Ascending aorta (tissue), 2 donors: ENCODE measurements at regions not wholly inside any gene's neighbourhood (a gene's known extent, or its start where the extent isn't known, plus 50 kb on each side); places are given as distances from the start of the nearest gene placed in this dataset.

Experiments
- DNase-seq, 2 donors: peaks; one replicate each; pipeline ENCODE4 v3.0.0-alpha.2; 2019; ENCODE audit warnings: low spot score in 2 of 2
- H3K27ac ChIP-seq, 2 donors: fragments of 200-600 bp; sonication (generic); one replicate each; pipeline ENCODE4 v1.5.1; 2016 to 2017; ENCODE audit warnings: mild to moderate bottlenecking in 1 of 2
- H3K27me3 ChIP-seq: fragments of 200-600 bp; sonication (generic); one replicate; pipeline ENCODE4 v1.5.1; 2017
- H3K36me3 ChIP-seq, 2 donors: fragments of 200-600 bp; sonication (generic); one replicate each; pipeline ENCODE4 v1.5.1; 2016
- H3K4me1 ChIP-seq, 2 donors: fragments of 200-600 bp; sonication (generic); one replicate each; pipeline ENCODE4 v1.5.1; 2016 to 2017; ENCODE audit warnings: mild to moderate bottlenecking in 1 of 2
- H3K4me3 ChIP-seq, 2 donors: fragments of 200-600 bp; sonication (generic); one replicate each; pipeline ENCODE4 v1.5.1; 2016 to 2017; ENCODE audit warnings: mild to moderate bottlenecking in 1 of 2
- H3K9me3 ChIP-seq, 2 donors: fragments of 200-600 bp; sonication (generic); one replicate each; pipeline ENCODE4 v1.5.1; 2016
- intact Hi-C: fragments of 100-400 bp; cut with DNase I; formaldehyde crosslinking; loops from one replicate; pipeline ENCODE4 v1.15.1; 2023
- TF ChIP-seq, protein P1 (sequence below), 3 experiments: fragments of 200-600 bp in 2 of 3; fragments of 450-650 bp in 1 of 3; sonication (generic) in 2 of 3; IDR thresholded peaks; one replicate each; pipeline ENCODE4 v1.5.1; 2016 to 2019; ENCODE audit warnings: antibody characterized with exemption in 3 of 3, mild to moderate bottlenecking in 1 of 3, moderate library complexity in 1 of 3

DNA sequence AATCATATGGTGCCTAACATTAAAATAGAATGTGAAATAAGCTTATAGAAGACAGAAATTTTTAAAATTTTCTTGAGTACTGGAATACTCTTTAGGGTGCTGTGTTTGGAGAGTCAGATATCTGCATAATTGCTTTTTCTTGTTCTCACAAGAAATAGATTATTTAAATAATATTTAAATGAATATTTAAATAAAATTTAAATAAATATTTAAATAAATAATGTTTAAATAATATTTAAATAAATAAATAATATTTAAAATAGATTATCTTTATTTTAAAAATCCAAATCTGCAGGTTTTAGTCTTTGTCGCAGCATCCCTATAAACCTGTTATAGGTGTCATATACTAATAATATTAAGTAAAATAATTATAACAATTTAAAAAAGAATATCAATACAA, 1589.4 kb downstream of the MAT2B start:
- DNase-seq, result no peak
- Histone ChIP-seq H3K4me1 (no peaks in the 10 kb centered on the region), H3K9me3 (no peaks in the 10 kb centered on the region), H3K4me3 (no peak overlapping the region), H3K27me3 (no peaks in the 10 kb centered on the region), H3K36me3 (no peaks in the 10 kb centered on the region), H3K27ac (no peak overlapping the region)
- TF ChIP-seq, protein P1, sequence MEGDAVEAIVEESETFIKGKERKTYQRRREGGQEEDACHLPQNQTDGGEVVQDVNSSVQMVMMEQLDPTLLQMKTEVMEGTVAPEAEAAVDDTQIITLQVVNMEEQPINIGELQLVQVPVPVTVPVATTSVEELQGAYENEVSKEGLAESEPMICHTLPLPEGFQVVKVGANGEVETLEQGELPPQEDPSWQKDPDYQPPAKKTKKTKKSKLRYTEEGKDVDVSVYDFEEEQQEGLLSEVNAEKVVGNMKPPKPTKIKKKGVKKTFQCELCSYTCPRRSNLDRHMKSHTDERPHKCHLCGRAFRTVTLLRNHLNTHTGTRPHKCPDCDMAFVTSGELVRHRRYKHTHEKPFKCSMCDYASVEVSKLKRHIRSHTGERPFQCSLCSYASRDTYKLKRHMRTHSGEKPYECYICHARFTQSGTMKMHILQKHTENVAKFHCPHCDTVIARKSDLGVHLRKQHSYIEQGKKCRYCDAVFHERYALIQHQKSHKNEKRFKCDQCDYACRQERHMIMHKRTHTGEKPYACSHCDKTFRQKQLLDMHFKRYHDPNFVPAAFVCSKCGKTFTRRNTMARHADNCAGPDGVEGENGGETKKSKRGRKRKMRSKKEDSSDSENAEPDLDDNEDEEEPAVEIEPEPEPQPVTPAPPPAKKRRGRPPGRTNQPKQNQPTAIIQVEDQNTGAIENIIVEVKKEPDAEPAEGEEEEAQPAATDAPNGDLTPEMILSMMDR (IDR thresholded peaks at IDR 0.05), result no peak
- intact Hi-C loops, result no loop called here

DNA sequence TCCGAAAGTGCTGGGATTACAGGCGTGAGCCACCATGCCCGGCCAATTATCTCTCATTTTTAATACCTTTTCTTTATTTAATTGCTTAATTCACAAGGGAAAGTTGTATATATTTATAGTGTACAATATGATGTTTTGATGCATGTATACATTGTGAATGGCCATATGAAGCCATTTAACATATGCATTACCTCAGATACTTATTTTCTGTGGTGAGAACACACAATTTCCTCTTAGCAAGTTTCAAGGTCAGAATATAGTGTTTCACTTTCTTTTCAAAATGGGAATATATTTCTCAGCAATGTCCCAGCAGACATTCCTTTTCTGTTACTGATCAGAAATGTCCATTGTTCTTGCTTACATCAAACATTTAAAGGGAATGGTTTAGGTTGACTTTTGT, 1596.3 kb downstream of the MAT2B start:
- Histone ChIP-seq H3K36me3 (no peaks in the 10 kb centered on the region), H3K4me1 (no peaks in the 10 kb centered on the region), H3K27ac (no peak overlapping the region), H3K9me3 (no peaks in the 10 kb centered on the region), H3K4me3 (no peak overlapping the region), H3K27me3 (no peaks in the 10 kb centered on the region)
- TF ChIP-seq, protein P1 (IDR thresholded peaks at IDR 0.05), result no peak
- no peak for DNase-seq
- intact Hi-C loops, result no loop called here

DNA sequence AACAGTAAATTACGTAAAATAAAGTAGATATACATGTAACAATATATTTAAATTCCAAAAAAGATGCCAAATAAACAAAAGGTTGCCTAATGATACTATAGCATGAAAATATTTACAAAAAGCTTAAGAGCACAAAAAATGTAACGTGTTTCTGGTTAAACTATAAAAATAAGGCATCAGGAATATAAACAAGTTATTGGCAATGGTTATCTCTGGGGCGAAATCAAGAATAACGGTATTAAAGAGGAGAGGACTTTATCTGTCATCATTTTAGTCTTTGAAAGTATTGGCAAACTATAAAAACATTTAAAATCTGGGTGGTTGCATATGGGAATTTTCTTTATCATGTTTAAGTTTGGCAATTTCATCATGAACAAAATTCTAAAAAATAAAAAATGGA, 1599.2 kb downstream of the MAT2B start:
- Histone ChIP-seq H3K27me3 (no peaks in the 10 kb centered on the region), H3K4me1 (no peaks in the 10 kb centered on the region), H3K9me3 (no peaks in the 10 kb centered on the region), H3K27ac (no peak overlapping the region), H3K4me3 (no peak overlapping the region), H3K36me3 (no peaks in the 10 kb centered on the region)
- intact Hi-C loops, result no loop called here
- DNase-seq, result no peak
- TF ChIP-seq, protein P1 (IDR thresholded peaks at IDR 0.05), result no peak

DNA sequence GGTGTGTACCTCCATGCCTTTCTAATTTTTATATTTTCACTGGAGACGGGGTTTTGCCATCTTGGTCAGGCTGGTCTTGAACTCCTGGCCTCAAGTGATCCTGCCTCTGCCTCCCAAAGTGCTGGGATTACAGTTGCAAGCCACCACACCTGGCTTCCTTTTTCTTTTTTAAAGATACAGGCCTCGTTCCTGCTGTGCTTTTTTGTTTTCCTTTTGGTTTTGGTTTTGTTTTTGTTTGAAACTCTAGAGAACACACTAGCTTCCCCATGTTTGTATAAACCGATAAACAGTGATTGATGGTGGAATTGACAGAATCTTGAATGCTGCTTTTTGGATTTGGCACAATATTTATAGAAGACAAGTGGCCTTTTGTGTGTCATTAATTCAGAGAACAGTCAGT, 1603.4 kb downstream of the MAT2B start:
- Histone ChIP-seq H3K4me1 (no peaks in the 10 kb centered on the region), H3K27me3 (no peaks in the 10 kb centered on the region), H3K36me3 (no peaks in the 10 kb centered on the region), H3K9me3 (no peaks in the 10 kb centered on the region), H3K27ac (no peak overlapping the region), H3K4me3 (no peak overlapping the region)
- DNase-seq, result no peak
- TF ChIP-seq, protein P1 (IDR thresholded peaks at IDR 0.05), result no peak
- intact Hi-C loops, result no loop called here

DNA sequence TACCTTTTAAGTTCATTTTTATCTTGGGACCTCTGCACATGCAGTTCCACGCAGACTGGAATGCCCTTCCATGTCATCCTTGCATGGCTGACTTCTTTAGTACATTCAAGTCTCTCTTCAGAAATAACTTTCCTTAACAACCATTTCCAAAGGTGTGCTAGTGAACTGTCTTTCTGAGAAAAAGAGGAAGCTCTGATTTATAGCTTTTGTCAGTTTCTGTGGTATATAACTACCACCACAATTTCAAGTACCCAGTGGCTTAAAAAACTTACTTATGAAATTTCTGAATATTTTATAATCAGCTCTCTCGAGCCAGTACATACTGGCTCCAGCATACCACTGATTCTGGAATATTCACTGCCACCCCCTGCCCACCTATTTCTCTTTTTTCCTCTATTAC, 1613.8 kb downstream of the MAT2B start:
- TF ChIP-seq, protein P1 (IDR thresholded peaks at IDR 0.05), result no peak
- no peak for DNase-seq
- Histone ChIP-seq H3K36me3 (no peaks in the 10 kb centered on the region), H3K9me3 (no peaks in the 10 kb centered on the region), H3K27me3 (no peaks in the 10 kb centered on the region), H3K4me1 (no peaks in the 10 kb centered on the region), H3K27ac (no peak overlapping the region), H3K4me3 (no peak overlapping the region)
- intact Hi-C loops, result no loop called here

DNA sequence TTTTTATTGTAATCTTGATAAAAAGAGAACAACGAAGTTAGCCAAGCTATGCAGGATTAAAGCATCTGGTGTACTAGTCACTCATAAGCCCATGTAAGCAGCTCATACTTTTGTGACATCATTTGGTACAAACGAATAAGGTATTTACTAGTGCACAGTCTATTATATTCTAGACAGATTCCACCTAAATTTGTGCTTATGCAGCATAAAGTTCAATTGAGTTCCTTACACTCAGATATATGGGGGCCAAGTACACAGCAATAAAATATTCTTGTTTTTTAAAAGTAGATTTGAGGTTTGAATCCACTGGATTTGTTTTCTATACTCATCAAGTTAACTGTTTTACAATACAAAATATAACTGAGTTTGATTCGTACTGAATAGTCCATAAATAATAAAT, 1621.2 kb downstream of the MAT2B start:
- intact Hi-C loops, result no loop called here
- H3K9me3 ChIP-seq, result no peaks in the 10 kb centered on the region
- TF ChIP-seq, protein P1 (IDR thresholded peaks at IDR 0.05), result no peak
- H3K4me1 ChIP-seq, result no peaks in the 10 kb centered on the region
- H3K4me3 ChIP-seq, result no peak overlapping the region
- no peak for DNase-seq
- no peaks in the 10 kb centered on the region for H3K27me3 ChIP-seq
- no peak overlapping the region for H3K27ac ChIP-seq
- no peaks in the 10 kb centered on the region for H3K36me3 ChIP-seq
